Right atrium auricular region (tissue), 2 donors: ENCODE measurements at regions not wholly inside any gene's neighbourhood (a gene's known extent, or its start where the extent isn't known, plus 50 kb on each side); places are given as distances from the start of the nearest gene placed in this dataset.
"Not testable (repeated sequence)": the region's sequence is repeated elsewhere in the genome, so short reads cannot be mapped to it uniquely, and the experiment has no call there.

Experiments used
- DNase-seq: peaks from one replicate; pipeline ENCODE4 v3.0.0-alpha.2; 2019; ENCODE audit warnings: low spot score
- H3K27ac ChIP-seq, 2 donors: fragments of 200-600 bp; sonication (generic); 1 replicate in 1 of 2; 2 replicates in 1 of 2; pipeline ENCODE4 v1.5.1; 2016 to 2019
- H3K27me3 ChIP-seq, 2 donors: fragments of 200-600 bp; sonication (generic); one replicate each; pipeline versions ENCODE4 v1.5.1 to v1.6.0; 2017 to 2019
- H3K36me3 ChIP-seq: fragments of 200-600 bp; sonication (generic); one replicate; pipeline ENCODE4 v1.5.1; 2016
- H3K4me1 ChIP-seq, 2 donors: fragments of 200-600 bp; sonication (generic); one replicate each; pipeline versions ENCODE4 v1.5.1 to v1.6.0; 2017 to 2019
- H3K4me3 ChIP-seq, 2 donors: fragments of 200-600 bp; sonication (generic); 1 replicate in 1 of 2; 2 replicates in 1 of 2; pipeline ENCODE4 v1.5.1; 2017 to 2019; ENCODE audit warnings: mild to moderate bottlenecking in 1 of 2, moderate library complexity in 1 of 2
- H3K9me3 ChIP-seq, 2 donors: fragments of 200-600 bp; sonication (generic); one replicate each; pipeline ENCODE4 v1.5.1; 2019
- CTCF ChIP-seq, 2 donors: fragments of 200-600 bp; sonication (generic); IDR thresholded peaks; one replicate each; pipeline ENCODE4 v1.5.1; 2019; ENCODE audit warnings: antibody characterized with exemption in 2 of 2

GRCh38 chr5:89307972-89308371, 425.0 kb upstream of the MEF2C start:
- no peak for DNase-seq
- Histone ChIP-seq H3K9me3 (no peaks in the 10 kb centered on the region), H3K27ac (no peak overlapping the region), H3K4me3 (no peak overlapping the region), H3K27me3 (no peaks in the 10 kb centered on the region), H3K36me3 (no peaks in the 10 kb centered on the region), H3K4me1 (no peaks in the 10 kb centered on the region)
- no peak for TF ChIP-seq CTCF (IDR thresholded peaks at IDR 0.05)

GRCh38 chr5:89307141-89307540, 424.2 kb upstream of the MEF2C start:
- not testable (repeated sequence) for H3K27ac ChIP-seq, H3K9me3 ChIP-seq, H3K4me3 ChIP-seq, H3K4me1 ChIP-seq, H3K36me3 ChIP-seq, H3K27me3 ChIP-seq, DNase-seq

- Histone ChIP-seq H3K27ac (no peak overlapping the region), H3K27me3 (no peaks in the 10 kb centered on the region), H3K4me1 (no peaks in the 10 kb centered on the region), H3K36me3 (no peaks in the 10 kb centered on the region), H3K9me3 (no peaks in the 10 kb centered on the region), H3K4me3 (no peak overlapping the region)
- TF ChIP-seq CTCF (IDR thresholded peaks at IDR 0.05), result no peak
- no peak for DNase-seq
Observed at GRCh38 chr5:89303033-89303480, 420.1 kb upstream of the MEF2C start.

GRCh38 chr5:89302102-89302891, 419.3 kb upstream of the MEF2C start:
- DNase-seq, result no peak
- H3K27ac ChIP-seq, result no peak overlapping the region
- H3K4me1 ChIP-seq, result no peaks in the 10 kb centered on the region
- no peak for TF ChIP-seq CTCF (IDR thresholded peaks at IDR 0.05)
- no peak overlapping the region for H3K4me3 ChIP-seq
- no peaks in the 10 kb centered on the region for H3K36me3 ChIP-seq
- H3K9me3 ChIP-seq, result no peaks in the 10 kb centered on the region
- H3K27me3 ChIP-seq, result no peaks in the 10 kb centered on the region

- no peak for TF ChIP-seq CTCF (IDR thresholded peaks at IDR 0.05)
- Histone ChIP-seq H3K4me3 (no peak overlapping the region), H3K36me3 (no peaks in the 10 kb centered on the region), H3K9me3 (no peaks in the 10 kb centered on the region), H3K27ac (no peak overlapping the region), H3K4me1 (no peaks in the 10 kb centered on the region), H3K27me3 (no peaks in the 10 kb centered on the region)
- no peak for DNase-seq
Observed at GRCh38 chr5:89301321-89302025, 418.5 kb upstream of the MEF2C start.

GRCh38 chr5:89300426-89300970, 417.5 kb upstream of the MEF2C start:
- Histone ChIP-seq H3K4me1 (no peaks in the 10 kb centered on the region), H3K27me3 (no peaks in the 10 kb centered on the region), H3K36me3 (no peaks in the 10 kb centered on the region), H3K27ac (no peak overlapping the region), H3K4me3 (no peak overlapping the region), H3K9me3 (no peaks in the 10 kb centered on the region)
- TF ChIP-seq CTCF (IDR thresholded peaks at IDR 0.05), result no peak
- no peak for DNase-seq
